GM19238 (cell line): ENCODE measurements at regions not wholly inside any gene's neighbourhood (a gene's known extent, or its start where the extent isn't known, plus 50 kb on each side); places are given as distances from the start of the nearest gene placed in this dataset.

Source experiments
- DNase-seq: peaks from one replicate; pipeline ENCODE4 v3.0.0; 2011; ENCODE audit warnings: low spot score; ENCODE audit not compliant: insufficient read length

DNA sequence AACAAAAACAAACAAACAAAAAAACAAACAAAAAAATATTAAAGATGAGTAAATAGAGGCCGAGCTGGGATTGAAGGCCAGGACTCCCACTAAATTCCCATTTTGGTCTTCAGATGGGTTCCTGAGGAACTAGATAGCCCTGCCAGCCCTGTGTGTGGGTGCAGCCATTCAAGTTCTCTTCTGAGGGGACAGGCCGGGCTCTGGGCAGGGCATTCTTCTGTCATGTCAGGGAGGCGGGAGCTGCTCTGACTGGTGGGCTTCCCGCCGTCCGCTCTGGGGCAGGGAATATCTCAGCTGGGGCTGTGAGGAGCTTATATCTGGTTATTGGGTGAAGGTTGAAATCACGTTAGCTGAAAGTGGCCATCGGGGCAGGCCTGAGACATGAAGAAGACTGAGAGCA lies 127.3 kb upstream of the CXCR4 start:
- no peak for DNase-seq

DNA sequence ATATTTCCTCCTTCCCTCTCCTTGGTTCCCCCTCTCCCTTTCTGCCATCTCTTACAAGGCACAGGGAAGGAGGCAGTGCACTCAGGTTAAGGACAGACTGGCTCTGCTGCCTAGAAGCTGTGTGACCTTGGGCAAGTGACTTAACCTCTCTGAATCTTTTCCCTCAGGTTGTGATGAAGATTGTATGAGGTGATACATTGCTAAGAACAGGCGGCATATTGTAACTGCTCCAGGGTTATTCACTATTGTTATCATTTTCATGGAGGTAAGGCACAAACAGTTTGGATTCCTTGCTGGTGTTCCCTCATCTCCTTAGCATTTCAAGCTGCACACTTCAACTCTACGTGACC lies 126.6 kb upstream of the CXCR4 start:
- DNase-seq, result no peak

DNA sequence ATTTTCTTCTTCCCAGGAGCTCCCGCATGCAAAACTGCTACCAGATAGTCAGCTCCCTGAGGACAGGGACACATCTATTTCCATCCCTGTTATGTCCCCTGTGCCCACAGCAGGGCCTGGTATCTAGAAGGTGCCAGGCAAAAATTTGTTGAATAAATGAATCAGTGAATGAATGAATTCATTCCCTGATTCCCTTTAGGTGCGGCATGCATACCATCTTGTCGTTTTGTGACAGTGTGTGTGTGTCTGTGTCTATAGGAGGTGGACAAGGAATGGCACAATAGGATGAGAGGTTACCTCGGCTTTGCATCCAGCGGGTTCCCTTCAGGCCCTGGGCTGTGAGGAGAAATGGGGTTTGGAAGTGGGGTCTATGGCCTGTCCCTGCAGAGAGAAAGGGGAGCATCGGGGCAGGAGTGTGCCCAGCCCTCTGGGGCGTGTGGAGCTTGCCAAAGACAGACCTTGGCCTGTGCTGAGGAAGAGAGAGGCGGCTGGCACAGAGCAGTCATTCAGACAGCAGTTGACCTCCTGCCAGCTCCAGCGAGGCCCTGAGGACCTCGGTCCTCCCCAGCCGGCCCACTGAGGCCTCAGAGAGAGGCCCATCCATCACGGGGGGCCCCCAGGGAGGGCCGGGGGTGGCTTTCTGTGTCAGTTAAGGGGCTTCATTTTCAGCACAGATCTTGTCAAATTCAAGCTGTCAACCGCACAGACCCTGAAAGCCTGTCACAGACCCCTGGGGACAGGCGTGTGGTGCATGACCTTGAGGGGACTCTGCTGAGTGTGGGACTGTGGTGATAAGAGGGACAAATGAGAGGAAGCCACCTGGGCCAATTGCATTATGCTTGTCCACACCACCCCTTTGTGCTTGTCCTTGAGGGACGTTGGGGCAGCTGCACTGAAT lies 125.9 kb upstream of the CXCR4 start:
- no peak for DNase-seq

DNA sequence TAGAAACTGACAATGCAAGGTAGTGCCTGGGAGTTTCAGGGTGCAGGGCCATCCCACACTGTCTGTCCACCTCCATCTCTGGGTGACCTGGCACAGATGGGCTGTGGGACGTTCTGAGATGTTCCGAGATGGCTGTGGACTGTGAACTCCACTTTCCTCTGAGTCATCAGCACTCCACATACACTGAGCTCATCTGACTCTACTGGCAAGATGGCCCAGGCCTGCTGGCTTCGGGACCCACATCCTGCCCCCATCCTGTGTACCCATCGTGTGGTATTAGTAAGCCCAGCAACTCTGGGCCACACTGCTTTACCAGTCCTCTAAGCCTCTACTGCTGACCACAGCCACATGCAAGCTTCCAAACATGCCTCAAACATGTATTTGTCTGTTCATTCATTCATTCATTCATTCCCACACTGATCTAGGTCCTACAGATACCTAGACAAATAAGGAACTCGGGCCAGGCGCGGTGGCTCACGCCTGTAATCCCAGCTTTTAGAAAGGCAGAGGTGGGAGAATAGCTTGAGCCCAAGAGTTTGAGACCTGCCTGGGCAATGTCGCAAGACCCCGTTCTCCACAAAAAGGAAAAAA lies 124.8 kb upstream of the CXCR4 start:
- DNase-seq, result no peak

DNA sequence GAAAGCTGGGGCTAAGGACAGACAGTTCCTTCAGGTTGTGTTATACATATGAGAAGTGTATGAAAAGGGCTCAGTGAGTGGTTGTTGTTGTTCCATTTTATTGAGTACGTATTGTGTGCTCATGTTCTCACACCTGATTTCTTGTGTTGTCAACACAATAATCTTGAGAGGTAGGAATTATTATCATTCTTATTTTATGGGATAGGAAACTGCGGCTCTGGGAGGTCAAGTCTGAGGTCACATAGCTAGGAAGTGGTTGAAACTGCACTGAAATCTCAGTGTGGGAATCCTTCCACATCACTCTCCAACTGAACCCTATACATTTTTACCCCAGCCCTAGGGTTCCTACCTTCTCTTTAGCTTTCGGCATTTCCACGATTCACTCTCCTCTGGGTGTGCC lies 124.2 kb upstream of the CXCR4 start:
- no peak for DNase-seq

DNA sequence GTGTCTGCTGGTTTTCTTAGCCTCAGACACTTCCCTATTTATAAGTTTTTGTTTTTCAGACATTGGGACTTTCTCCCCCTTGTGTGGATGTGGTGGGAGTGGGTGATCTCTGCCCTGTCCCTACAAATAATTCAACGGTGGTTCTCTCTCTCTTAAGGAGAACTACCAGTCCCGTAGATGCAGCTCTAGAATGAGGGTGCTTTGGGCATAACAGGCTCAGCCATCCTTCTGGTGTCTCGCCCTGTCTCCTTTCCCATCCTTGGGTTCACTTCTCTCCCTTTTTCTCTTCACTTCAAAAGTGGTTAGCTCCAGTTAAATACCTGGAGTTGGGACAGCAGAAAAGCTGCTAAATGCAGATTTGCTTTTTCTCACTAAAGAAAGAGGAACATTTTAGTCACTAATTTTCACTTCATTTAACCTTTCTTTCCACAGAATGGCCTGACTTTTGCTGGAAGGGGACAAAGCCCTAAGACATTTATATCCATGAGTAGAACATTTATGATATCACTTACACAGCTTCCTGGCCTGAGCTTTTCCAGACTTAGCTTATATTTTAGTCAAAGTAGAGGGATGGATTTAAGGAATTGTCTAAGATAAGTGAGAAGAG lies 121.2 kb upstream of the CXCR4 start:
- no peak for DNase-seq

DNA sequence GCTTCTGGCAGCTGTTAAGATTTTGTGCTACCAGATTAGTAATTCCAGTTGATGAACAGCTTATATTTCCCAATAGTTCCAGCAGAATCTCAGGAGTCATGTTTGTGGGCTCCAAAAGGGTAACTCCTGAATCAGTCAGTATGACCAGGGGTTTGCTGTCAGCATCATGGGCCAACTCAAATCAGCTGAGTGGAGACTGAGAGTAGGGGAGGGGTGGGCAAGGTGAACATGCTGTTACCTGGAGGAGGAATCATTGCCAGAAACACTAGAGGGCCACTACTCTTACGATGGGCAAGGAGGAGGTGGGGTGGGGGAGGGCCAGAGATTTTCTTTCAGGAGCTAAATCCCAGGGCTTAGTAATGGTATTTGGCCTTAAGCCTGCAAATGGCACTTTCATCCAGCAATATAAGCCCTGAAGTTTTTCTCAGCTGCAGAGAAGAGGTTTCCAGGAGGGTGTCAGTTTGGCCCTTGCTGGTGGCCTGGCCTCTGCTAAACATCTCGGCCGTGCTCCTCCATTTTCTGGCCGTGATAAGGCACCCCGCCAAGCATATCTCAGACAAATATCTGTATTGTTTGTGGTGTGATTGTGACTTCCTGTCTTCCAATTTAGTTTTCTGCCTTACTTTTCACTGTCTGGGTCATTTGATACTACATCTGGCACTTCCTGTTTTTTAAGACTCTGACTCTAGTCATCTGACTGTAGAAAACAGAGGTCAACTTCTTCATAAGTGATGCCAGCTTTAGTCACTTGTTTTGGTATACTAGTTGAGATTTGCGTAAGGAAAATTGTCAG lies 120.5 kb upstream of the CXCR4 start:
- peak; percentile 16 for DNase-seq

DNA sequence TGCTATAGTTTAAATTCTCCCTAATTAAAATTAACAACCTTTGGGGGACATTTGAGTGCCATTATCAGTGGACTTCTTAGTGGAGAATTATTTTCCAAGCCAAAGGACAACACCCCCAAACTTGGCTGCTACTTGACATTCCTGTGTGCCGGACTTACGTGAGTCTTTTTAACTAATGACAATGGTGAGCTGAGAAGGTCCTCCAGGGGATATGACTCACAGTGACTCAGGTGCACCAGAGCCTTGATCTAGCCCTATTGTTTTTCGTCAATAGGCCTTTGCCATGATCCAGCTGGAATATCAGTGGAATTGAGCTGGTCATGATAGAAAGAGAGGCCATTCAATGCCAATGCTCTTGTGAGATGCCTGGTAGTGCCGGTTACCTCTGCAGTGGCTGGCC lies 118.1 kb upstream of the CXCR4 start:
- no peak for DNase-seq

DNA sequence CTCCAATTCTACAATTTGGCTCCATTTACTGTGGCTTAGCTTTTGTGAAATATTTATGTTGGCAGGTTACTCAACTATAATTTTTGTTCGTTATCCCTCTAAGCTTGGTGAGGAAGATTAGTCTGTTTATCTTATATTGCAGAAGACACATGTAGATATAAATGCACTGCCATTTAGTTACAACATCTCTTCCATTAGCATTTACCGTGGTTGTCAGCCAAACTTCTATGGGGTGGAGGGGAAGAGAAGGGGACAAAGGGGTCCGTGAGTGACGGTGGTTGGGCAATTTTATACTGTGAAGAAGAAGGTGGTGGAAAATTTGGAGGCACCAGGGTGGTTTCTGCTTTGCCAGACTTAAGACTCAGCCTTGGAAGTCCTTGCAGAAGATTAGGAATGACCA lies 117.6 kb upstream of the CXCR4 start:
- no peak for DNase-seq

DNA sequence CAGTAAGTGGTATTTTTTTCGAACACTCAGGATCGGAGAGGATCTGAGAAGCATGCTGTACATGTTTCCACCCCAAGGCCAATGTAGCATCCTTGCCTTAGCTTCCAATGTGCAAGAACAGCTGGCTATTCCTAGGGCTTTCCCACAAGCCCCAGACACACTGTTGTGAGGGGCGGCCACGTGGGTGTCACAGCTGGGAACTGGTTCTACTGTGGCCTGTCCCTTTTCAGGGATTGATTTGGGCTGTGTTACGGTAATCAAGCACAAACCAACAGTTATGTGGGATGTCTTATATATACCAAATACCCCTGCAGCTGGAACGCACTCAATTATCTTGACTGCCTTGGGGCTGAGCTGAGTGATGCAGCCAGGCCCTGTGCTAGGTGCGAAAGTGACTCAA lies 116.3 kb upstream of the CXCR4 start:
- no peak for DNase-seq

DNA sequence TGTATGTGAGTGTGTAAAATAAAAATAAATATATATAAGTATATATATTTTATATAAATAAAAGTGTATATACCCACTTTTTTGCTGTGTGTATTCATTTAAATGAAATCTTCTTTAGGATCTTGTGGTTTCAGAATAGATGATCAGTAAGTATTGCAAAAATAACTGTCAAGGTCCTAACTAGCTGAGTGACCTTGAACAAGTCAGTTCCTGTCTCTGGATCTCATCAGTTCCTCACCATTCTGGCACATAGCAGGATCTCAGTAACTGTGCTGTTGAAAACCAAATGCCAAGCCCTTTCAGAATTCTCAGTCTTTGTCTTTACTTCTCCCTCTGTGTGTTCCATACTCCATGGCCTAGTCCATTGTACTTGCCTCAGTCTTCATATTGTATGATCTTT lies 115.3 kb upstream of the CXCR4 start:
- no peak for DNase-seq

DNA sequence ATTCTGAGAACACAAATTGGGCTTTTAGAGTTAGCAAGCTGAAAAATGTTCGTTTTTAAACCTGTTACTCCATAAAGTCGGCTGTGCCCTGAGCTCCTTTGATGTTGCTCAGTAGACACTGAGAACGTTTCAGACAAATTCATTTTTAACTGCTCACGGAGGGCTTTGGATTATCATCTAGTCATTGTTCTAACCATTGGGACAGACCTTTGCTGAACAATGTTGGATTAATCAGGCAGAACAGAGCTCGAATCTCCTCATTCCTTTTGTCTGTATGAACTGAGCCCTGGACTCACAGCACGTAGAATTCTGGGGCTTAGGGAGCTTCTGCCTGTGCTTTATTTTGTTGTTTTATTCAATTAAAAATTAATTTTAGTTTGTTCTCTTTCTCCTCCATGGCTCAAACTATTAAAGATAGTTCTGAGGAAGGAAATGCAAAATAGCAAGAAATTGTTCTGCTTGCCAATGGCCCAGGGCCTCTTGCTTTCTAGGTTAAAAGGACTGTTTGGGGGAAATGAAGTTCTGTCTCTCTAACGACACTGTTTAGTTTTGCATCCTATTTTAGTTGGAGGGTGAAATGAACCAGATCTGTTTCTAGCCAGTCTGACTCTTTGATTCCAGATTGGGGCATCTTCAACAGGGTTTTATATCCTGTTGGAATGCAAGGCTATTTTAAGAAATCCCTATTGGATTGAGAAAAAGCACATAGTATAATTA lies 114.7 kb upstream of the CXCR4 start:
- no peak for DNase-seq

DNA sequence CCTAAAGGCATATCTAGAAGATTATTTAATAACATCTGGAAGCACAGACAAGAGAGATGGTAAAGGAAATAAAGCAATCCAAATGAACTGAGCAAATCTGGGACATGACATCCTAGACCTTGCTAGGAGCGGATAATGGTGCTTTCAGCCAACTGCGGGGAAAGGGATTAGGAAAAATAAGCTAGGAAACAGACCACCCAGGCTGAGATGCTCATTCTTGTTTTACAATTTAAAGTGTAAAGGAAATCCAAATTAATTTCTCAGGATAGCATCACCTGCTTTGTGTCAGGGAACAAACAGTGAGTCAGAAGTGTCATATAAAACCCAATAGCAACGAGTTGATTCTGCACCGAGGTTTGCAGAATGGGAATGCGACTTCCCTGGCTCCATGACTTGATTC lies 112.5 kb upstream of the CXCR4 start:
- no peak for DNase-seq

DNA sequence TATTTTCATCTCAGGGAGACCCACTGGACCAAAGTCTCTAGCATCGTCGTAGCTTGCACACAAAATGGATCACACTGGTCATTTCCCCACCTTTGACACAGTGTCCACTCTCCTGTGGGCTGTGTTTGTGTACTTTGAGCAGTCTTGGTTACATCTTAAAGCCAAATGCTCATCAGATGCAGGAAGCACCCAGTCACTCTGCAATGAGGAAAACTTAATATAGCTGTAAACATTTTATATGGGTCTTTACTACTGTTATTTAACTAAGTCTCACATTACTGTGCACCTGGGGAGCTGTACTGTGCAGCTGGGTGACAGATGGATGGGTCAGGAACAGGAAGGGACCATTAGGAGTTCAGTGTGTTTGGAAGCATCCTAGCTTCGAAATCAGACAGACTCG lies 109.0 kb upstream of the CXCR4 start:
- DNase-seq, result no peak

DNA sequence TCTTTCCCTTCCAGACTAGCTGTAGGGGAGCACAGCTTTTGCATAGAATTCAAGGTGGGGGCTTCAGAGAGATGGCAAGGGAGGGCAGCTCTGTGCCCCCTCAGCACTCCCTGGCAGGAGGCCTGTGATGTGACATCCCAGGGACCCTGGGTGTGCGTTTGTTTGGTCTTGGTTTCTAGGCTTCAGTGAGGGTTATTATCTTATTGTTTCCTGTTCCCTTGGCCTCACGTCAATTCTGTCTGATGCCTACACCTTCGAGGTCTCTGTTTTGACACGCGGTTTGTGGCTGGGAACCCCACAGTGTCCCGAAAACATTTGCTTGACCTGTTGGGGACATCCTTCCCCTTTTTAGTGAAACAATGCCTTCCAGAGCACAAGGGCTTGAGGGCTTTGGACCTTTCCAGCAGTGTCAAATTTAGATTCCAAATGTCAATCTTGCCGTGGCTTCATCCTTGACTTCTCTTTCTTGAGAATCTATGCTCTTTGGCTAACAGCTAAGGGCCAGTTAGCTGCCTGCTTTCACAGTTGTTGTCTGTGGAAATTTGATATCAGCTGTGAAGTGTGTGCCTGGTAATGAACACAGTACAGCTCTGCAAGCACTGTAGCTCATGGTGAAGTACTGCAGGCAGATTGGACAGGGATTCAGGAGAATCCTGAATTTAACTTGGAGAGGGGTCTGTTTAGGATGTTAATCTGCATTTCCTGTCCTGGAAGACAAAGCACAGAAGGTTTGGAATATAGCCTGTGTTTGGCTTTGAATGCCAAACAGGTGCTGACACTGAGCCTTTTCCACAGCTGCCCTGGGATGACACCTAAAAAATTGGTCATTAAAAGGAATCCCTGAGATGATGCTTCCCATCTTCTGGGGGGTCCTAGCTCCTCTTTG lies 108.2 kb upstream of the CXCR4 start:
- DNase-seq, result no peak

DNA sequence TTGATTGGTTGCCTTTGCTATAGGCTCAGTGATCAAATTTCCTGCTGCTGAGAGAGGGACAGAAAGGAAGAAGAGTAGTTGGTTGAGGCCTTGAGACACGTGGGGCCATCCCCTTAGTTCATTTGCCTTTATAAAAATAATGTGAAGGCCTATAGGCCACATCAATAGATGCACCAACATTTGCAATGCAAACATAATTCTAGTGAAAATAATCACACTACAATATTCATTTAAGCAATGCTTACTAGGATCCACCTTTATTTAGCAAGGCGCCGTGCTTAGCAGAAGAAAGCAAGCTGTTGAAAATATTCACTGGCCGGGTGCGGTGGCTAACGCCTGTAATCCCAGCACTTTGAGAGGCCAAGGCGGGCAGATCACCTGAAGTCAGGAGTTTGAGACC lies 105.3 kb upstream of the CXCR4 start:
- no peak for DNase-seq

DNA sequence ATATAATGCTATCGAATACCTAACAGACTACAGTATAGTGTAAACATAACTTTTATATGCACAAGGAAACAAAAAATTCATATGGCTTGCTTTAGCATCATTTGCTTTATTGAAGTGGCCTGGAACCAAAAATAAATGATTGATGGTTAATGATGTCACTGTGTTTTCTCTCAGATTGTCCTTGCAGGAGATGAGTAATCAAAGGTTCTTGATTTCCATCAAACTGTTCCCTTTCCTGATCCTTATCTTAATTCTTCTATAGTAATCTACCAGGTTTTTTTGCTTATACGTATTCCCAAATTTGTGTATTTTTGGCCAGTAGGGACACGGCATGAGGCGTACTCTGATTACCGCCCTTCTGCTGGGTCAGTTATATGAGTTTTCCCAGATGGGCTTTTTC lies 104.9 kb upstream of the CXCR4 start:
- DNase-seq, result no peak

DNA sequence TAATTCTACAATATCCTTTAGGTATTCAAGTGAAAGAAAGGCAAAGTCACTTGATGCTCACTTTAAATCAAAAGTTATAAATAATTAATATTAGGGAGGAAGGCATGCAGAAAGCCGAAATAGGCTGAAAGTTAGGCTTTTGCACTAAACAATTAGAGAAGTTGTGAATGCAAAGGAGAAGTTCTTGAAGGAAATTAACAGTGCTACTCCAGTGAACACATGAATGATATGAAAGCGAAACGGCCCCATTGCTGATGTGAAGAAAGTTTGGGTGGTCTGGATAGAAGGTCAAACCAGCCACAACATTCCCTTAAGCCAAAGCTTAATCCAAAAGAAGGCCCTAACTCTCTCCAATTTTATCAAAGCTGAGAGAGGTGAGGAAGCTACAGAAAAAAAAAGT lies 103.1 kb upstream of the CXCR4 start:
- DNase-seq, result no peak

DNA sequence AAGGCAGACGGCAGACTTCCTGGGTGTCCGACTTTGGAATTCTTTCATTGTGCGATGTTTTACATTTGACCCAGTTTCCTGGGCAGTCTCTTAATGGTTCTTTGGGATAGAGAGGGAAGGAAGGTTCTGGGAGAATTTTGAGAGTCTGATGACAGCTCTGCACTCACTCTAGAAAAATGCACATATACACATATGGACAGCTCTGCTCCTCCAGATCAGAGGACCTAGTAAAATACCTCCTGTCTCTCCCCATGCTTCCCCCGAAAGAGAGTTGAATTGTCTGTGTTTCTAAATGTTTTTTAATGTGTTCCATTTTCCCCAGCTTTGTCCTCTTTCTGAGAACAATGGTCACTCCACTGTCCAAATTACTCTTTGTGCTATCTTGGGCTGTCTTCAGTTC lies 102.0 kb upstream of the CXCR4 start:
- no peak for DNase-seq

DNA sequence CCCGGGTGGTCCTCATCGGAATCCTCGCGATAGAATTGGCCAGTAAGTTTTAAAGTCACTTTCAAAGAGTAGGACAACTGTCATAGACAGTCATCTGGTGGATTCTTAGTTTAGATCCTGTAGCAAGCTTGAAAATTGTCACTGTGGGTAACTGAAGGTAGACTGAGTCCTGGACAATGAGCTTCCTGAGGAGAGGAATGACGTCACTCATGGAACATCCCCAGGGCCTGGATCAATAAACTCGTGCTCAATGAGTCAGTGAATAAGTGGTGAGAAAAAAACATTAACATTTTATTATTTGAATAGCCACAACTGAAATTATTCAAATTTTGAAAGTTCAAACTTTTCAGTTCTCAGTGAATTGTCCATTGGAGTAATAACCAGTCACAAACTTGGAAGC lies 101.4 kb upstream of the CXCR4 start:
- DNase-seq, result no peak
